ENCODE measurements at regions not wholly inside any gene's neighbourhood (a gene's known extent, or its start where the extent isn't known, plus 50 kb on each side); places are given as distances from the start of the nearest gene placed in this dataset.

DNA sequence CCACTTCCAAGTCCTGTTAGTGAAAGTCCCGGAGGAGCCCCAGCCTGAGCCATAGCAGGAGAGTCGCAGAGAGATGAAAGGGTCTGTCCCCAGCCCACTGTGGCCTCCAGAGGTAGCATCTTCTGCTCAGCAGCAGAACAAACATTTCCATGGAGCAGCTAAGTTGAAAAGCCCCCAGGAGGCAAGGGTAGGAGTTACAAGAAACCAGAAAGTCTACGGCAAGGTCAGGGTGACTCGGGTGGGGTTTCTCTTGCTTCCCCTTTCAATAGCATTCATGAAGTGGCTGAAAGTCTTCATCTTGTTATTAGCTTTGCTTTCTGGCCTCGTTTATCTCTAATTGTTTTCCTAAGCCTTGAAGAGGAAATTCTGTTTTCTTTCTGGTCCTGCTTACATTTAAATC lies 151.2 kb upstream of the DIO3 start:
- TF ChIP-seq CTCF (IDR thresholded peaks at IDR 0.05): no peak
- TF ChIP-seq POLR2A (IDR thresholded peaks at IDR 0.05): no peak
